ENCODE measurements at regions not wholly inside any gene's neighbourhood (a gene's known extent, or its start where the extent isn't known, plus 50 kb on each side); places are given as distances from the start of the nearest gene placed in this dataset.

DNA sequence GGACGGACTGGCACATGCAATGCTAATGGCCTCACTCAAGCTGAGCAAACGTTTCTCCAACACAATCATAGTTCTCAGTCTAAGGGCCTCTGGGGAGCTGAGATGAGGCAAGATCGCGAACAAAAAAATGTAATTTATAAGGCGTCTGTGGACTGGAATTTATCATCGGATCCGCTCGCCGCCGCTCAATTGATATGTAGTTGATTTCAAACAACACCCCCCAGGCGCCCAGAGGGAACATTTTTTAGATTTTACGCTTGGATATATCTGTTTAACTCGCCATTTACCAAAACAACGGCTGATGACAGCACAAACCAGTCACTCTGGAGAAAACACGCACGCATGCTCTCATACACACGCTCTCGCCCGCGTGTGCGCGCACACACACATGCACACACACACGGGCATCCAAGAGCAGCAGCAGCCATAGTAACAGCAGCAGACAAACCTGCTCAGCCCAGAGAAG is 335.8 kb downstream of the SMAD2 start:
- TF ChIP-seq, protein P1, sequence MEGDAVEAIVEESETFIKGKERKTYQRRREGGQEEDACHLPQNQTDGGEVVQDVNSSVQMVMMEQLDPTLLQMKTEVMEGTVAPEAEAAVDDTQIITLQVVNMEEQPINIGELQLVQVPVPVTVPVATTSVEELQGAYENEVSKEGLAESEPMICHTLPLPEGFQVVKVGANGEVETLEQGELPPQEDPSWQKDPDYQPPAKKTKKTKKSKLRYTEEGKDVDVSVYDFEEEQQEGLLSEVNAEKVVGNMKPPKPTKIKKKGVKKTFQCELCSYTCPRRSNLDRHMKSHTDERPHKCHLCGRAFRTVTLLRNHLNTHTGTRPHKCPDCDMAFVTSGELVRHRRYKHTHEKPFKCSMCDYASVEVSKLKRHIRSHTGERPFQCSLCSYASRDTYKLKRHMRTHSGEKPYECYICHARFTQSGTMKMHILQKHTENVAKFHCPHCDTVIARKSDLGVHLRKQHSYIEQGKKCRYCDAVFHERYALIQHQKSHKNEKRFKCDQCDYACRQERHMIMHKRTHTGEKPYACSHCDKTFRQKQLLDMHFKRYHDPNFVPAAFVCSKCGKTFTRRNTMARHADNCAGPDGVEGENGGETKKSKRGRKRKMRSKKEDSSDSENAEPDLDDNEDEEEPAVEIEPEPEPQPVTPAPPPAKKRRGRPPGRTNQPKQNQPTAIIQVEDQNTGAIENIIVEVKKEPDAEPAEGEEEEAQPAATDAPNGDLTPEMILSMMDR (IDR thresholded peaks at IDR 0.05): no peak
- no peak for TF ChIP-seq SIN3A (IDR thresholded peaks at IDR 0.05; ENCODE audit: borderline replicate concordance, insufficient read depth, low read depth, low read length)
- TF ChIP-seq, protein P2, sequence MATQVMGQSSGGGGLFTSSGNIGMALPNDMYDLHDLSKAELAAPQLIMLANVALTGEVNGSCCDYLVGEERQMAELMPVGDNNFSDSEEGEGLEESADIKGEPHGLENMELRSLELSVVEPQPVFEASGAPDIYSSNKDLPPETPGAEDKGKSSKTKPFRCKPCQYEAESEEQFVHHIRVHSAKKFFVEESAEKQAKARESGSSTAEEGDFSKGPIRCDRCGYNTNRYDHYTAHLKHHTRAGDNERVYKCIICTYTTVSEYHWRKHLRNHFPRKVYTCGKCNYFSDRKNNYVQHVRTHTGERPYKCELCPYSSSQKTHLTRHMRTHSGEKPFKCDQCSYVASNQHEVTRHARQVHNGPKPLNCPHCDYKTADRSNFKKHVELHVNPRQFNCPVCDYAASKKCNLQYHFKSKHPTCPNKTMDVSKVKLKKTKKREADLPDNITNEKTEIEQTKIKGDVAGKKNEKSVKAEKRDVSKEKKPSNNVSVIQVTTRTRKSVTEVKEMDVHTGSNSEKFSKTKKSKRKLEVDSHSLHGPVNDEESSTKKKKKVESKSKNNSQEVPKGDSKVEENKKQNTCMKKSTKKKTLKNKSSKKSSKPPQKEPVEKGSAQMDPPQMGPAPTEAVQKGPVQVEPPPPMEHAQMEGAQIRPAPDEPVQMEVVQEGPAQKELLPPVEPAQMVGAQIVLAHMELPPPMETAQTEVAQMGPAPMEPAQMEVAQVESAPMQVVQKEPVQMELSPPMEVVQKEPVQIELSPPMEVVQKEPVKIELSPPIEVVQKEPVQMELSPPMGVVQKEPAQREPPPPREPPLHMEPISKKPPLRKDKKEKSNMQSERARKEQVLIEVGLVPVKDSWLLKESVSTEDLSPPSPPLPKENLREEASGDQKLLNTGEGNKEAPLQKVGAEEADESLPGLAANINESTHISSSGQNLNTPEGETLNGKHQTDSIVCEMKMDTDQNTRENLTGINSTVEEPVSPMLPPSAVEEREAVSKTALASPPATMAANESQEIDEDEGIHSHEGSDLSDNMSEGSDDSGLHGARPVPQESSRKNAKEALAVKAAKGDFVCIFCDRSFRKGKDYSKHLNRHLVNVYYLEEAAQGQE (IDR thresholded peaks at IDR 0.05; ENCODE audit: insufficient read depth in 1 of 2, low read depth in 2 of 2, low read length in 1 of 2): no peak

All from Panc1 (cell line).